Hematopoietic multipotent progenitor cell treated with erythropoietin and hydrocortisone succinate and interleukin-3 and kit ligand, for 6 days (in vitro differentiated cells): ENCODE measurements at regions not wholly inside any gene's neighbourhood (a gene's known extent, or its start where the extent isn't known, plus 50 kb on each side); places are given as distances from the start of the nearest gene placed in this dataset.
"Not testable (repeated sequence)": the region's sequence is repeated elsewhere in the genome, so short reads cannot be mapped to it uniquely, and the experiment has no call there.

Experiments
- DNase-seq: peaks from one replicate; pipeline ENCODE4 v3.0.0-alpha.2; 2015

- DNase-seq = no peak
Observed at GRCh38 chr3:189375532-189375931, 203.8 kb downstream of the TPRG1 start.

- no peak for DNase-seq
Observed at GRCh38 chr3:189383630-189384029, 211.9 kb downstream of the TPRG1 start.

- DNase-seq = not testable (repeated sequence)
Observed at GRCh38 chr3:189385880-189386279, 214.1 kb downstream of the TPRG1 start.

- DNase-seq = no peak
Observed at GRCh38 chr3:189386739-189387138, 215.0 kb downstream of the TPRG1 start.

- DNase-seq = no peak
Observed at GRCh38 chr3:189389346-189389745, 217.6 kb downstream of the TPRG1 start.

GRCh38 chr3:189393598-189393997, 221.8 kb downstream of the TPRG1 start:
- peak; percentile 37 for DNase-seq

GRCh38 chr3:189394599-189395121, 222.9 kb downstream of the TPRG1 start:
- no peak for DNase-seq

GRCh38 chr3:189395825-189396224, 224.1 kb downstream of the TPRG1 start:
- no peak for DNase-seq

- no peak for DNase-seq
Observed at GRCh38 chr3:189398656-189399055, 226.9 kb downstream of the TPRG1 start.

GRCh38 chr3:189401196-189401595, 229.4 kb downstream of the TPRG1 start:
- DNase-seq = no peak

- no peak for DNase-seq
Observed at GRCh38 chr3:189403194-189403593, 228.0 kb upstream of the TP63 start.

GRCh38 chr3:189404024-189404423, 227.2 kb upstream of the TP63 start:
- DNase-seq = no peak

GRCh38 chr3:189404797-189405484, 226.2 kb upstream of the TP63 start:
- no peak for DNase-seq

- DNase-seq = no peak
Observed at GRCh38 chr3:189406148-189406547, 225.0 kb upstream of the TP63 start.

- DNase-seq = no peak
Observed at GRCh38 chr3:189410522-189410921, 220.7 kb upstream of the TP63 start.

- no peak for DNase-seq
Observed at GRCh38 chr3:189419038-189419437, 212.2 kb upstream of the TP63 start.

- DNase-seq = peak; percentile 1
Observed at GRCh38 chr3:189419683-189420082, 211.5 kb upstream of the TP63 start.

GRCh38 chr3:189424922-189425321, 206.3 kb upstream of the TP63 start:
- DNase-seq = no peak

GRCh38 chr3:189429019-189429418, 202.2 kb upstream of the TP63 start:
- DNase-seq = no peak

GRCh38 chr3:189430166-189430565, 201.0 kb upstream of the TP63 start:
- no peak for DNase-seq

- DNase-seq = not testable (repeated sequence)
Observed at GRCh38 chr3:189442257-189442656, 188.9 kb upstream of the TP63 start.

GRCh38 chr3:189446959-189447560, 184.1 kb upstream of the TP63 start:
- no peak for DNase-seq

GRCh38 chr3:189449084-189449483, 182.1 kb upstream of the TP63 start:
- DNase-seq = no peak

GRCh38 chr3:189455009-189455408, 176.2 kb upstream of the TP63 start:
- DNase-seq = no peak
